OCI-LY1 (cell line): ENCODE measurements at regions not wholly inside any gene's neighbourhood (a gene's known extent, or its start where the extent isn't known, plus 50 kb on each side); places are given as distances from the start of the nearest gene placed in this dataset.

Experiments
- EZH2 ChIP-seq: fragments of 200-600 bp; sonication (generic), shearing (Covaris generic); IDR thresholded peaks from 2 replicates; pipeline ENCODE4 v1.8.0; 2017; ENCODE audit warnings: borderline replicate concordance, mixed run types, mild to moderate bottlenecking, antibody characterized with exemption, low read length, moderate library complexity, mixed read lengths
- TF ChIP-seq, protein P1 (sequence below): fragments of 200-600 bp; sonication (generic), shearing (Covaris generic); IDR thresholded peaks from 2 replicates; pipeline ENCODE4 v1.5.1; 2017; ENCODE audit warnings: mild to moderate bottlenecking, antibody characterized with exemption, low read length, moderate library complexity, mixed read lengths

DNA sequence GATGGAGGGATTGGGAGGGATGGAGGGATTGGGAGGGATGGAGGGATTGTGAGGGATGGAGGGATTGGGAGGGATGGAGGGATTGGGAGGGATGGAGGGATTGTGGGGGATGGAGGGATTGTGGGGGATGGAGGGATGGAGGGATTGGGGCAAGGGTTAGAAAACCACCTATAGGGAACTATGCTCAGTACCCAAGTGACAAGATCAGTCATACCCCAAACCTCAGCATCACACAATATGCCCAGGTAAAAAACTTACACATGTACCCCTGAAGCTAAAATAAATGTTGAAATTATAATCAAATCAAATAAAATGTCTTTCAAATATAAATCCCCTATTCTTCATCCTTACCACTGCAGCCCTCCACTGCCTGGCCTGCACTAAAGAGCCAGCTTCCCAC is 72.8 kb upstream of the HNRNPU start:
- TF ChIP-seq, protein P1, sequence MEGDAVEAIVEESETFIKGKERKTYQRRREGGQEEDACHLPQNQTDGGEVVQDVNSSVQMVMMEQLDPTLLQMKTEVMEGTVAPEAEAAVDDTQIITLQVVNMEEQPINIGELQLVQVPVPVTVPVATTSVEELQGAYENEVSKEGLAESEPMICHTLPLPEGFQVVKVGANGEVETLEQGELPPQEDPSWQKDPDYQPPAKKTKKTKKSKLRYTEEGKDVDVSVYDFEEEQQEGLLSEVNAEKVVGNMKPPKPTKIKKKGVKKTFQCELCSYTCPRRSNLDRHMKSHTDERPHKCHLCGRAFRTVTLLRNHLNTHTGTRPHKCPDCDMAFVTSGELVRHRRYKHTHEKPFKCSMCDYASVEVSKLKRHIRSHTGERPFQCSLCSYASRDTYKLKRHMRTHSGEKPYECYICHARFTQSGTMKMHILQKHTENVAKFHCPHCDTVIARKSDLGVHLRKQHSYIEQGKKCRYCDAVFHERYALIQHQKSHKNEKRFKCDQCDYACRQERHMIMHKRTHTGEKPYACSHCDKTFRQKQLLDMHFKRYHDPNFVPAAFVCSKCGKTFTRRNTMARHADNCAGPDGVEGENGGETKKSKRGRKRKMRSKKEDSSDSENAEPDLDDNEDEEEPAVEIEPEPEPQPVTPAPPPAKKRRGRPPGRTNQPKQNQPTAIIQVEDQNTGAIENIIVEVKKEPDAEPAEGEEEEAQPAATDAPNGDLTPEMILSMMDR = no peak
- TF ChIP-seq EZH2 = no peak
